Fibroblast of lung (primary cell): ENCODE measurements at regions not wholly inside any gene's neighbourhood (a gene's known extent, or its start where the extent isn't known, plus 50 kb on each side); places are given as distances from the start of the nearest gene placed in this dataset.
A peak's percentile ranks its signal among the peaks of the same experiment; 100 is the strongest.

Experiments used
- DNase-seq, 2 donors: peaks; one replicate each; pipeline versions ENCODE4 v3.0.0 to v3.0.0-alpha.2; 2010; ENCODE audit warnings: low read depth in 2 of 2
- H2AFZ ChIP-seq: 2 replicates; pipeline ENCODE4 v1.5.1; 2012; ENCODE audit warnings: low read length, control low read depth, inconsistent platforms
- H3K27ac ChIP-seq: 2 replicates; pipeline ENCODE4 v1.5.1; 2011; ENCODE audit warnings: low read length, control low read depth; ENCODE audit not compliant: insufficient read depth
- H3K27me3 ChIP-seq: 2 replicates; pipeline ENCODE4 v1.5.1; 2011; ENCODE audit warnings: mild to moderate bottlenecking, low read length; ENCODE audit not compliant: control insufficient read depth, insufficient read depth
- H3K36me3 ChIP-seq: 2 replicates; pipeline ENCODE4 v1.5.1; 2011; ENCODE audit warnings: low read length; ENCODE audit not compliant: control insufficient read depth, insufficient read depth
- H3K4me1 ChIP-seq: 2 replicates; pipeline ENCODE4 v1.5.1; 2011; ENCODE audit warnings: low read length; ENCODE audit not compliant: control insufficient read depth, insufficient read depth; ENCODE audit errors: extremely low read depth
- H3K4me2 ChIP-seq: 2 replicates; pipeline ENCODE4 v1.5.1; 2011; ENCODE audit warnings: low read length, control low read depth; ENCODE audit not compliant: insufficient read depth; ENCODE audit errors: extremely low read depth
- H3K4me3 ChIP-seq, 4 experiments: fragments of 200-600 bp in 1 of 4; sonication (generic) in 1 of 4; replicated peaks in 1 of 4; 2 replicates each; pipeline ENCODE4 v1.5.1; 2011 to 2016; ENCODE audit warnings: low read length in 4 of 4, low read depth in 3 of 4, mild to moderate bottlenecking in 3 of 4, control low read depth in 2 of 4, inconsistent platforms in 1 of 4, mixed read lengths in 1 of 4; ENCODE audit not compliant: insufficient read depth in 1 of 4; ENCODE audit errors: control extremely low read depth in 1 of 4
- H3K79me2 ChIP-seq: 2 replicates; pipeline ENCODE4 v1.5.1; 2012; ENCODE audit warnings: mild to moderate bottlenecking, low read length, inconsistent platforms; ENCODE audit not compliant: control insufficient read depth, insufficient read depth
- H3K9ac ChIP-seq: 2 replicates; pipeline ENCODE4 v1.5.1; 2011; ENCODE audit warnings: mild to moderate bottlenecking, low read length, control low read depth; ENCODE audit not compliant: insufficient read depth
- H3K9me3 ChIP-seq: 2 replicates; pipeline ENCODE4 v1.5.1; 2012; ENCODE audit warnings: low read depth, low read length; ENCODE audit not compliant: control insufficient read depth, insufficient read depth
- H4K20me1 ChIP-seq: 2 replicates; pipeline ENCODE4 v1.5.1; 2011; ENCODE audit warnings: low read length; ENCODE audit not compliant: control insufficient read depth, insufficient read depth; ENCODE audit errors: extremely low read depth
- CTCF ChIP-seq, 2 donors: IDR thresholded peaks in 1 of 2; conservative IDR thresholded peaks in 1 of 2; 1 replicate in 1 of 2; 2 replicates in 1 of 2; pipeline ENCODE4 v1.5.1; 2011 to 2012; ENCODE audit warnings: low read length in 2 of 2, control low read depth in 1 of 2, inconsistent platforms in 1 of 2, low read depth in 1 of 2, mild to moderate bottlenecking in 1 of 2
- EZH2 ChIP-seq: IDR thresholded peaks from 2 replicates; pipeline ENCODE4 v1.5.1; 2012; ENCODE audit warnings: low read length, control low read depth, mild to moderate bottlenecking; ENCODE audit errors: missing control alignments

- Histone ChIP-seq H3K9ac (no peak overlapping the region), H3K36me3 (no peaks in the 10 kb centered on the region), H3K27ac (no peak overlapping the region), H3K4me1 (no peaks in the 10 kb centered on the region), H3K4me2 (no peak overlapping the region), H2AFZ (no peak overlapping the region), H3K27me3 (no peaks in the 10 kb centered on the region), H3K4me3 (no peak overlapping the region), H4K20me1 (no peaks in the 10 kb centered on the region), H3K9me3 (no peaks in the 10 kb centered on the region), H3K79me2 (no peaks in the 10 kb centered on the region)
- no peak for DNase-seq
- TF ChIP-seq EZH2 (no peak), CTCF (conservative IDR thresholded peaks at IDR 0.05 in 1 of 2, IDR thresholded peaks at IDR 0.05 in 1 of 2; ENCODE audit: low read depth in 1 of 2, low read length in 2 of 2) (no peak)
Measured at GRCh38 chr10:4385231-4385870, 440.7 kb upstream of the AKR1E2 start.

- Histone ChIP-seq H3K79me2 (no peaks in the 10 kb centered on the region), H3K9ac (no peak overlapping the region), H3K4me2 (peak overlapping the region; percentile 66), H3K27me3 (no peaks in the 10 kb centered on the region), H3K27ac (no peak overlapping the region), H4K20me1 (no peaks in the 10 kb centered on the region), H3K36me3 (no peaks in the 10 kb centered on the region), H3K4me3 (peak overlapping the region in 1 of 4 experiments; percentile 34), H3K4me1 (no peaks in the 10 kb centered on the region), H3K9me3 (no peaks in the 10 kb centered on the region), H2AFZ (peak overlapping the region; percentile 73)
- TF ChIP-seq CTCF (conservative IDR thresholded peaks at IDR 0.05 in 1 of 2, IDR thresholded peaks at IDR 0.05 in 1 of 2; ENCODE audit: low read depth in 1 of 2, low read length in 2 of 2) (no peak), EZH2 (no peak)
- DNase-seq = peak; percentile 72 to 84
Measured at GRCh38 chr10:4384245-4384644, 441.8 kb upstream of the AKR1E2 start.

GRCh38 chr10:4383651-4384098 lies 442.3 kb upstream of the AKR1E2 start:
- H3K27me3 ChIP-seq = no peaks in the 10 kb centered on the region
- no peak overlapping the region for H3K27ac ChIP-seq
- no peaks in the 10 kb centered on the region for H3K79me2 ChIP-seq
- H3K36me3 ChIP-seq = no peaks in the 10 kb centered on the region
- peak overlapping the region in 1 of 4 experiments; percentile 34 for H3K4me3 ChIP-seq
- DNase-seq = peak; percentile 21 to 38
- H3K9me3 ChIP-seq = no peaks in the 10 kb centered on the region
- H2AFZ ChIP-seq = no peak overlapping the region
- peak overlapping the region; percentile 66 for H3K4me2 ChIP-seq
- no peaks in the 10 kb centered on the region for H4K20me1 ChIP-seq
- no peak overlapping the region for H3K9ac ChIP-seq
- H3K4me1 ChIP-seq = no peaks in the 10 kb centered on the region
- TF ChIP-seq CTCF (conservative IDR thresholded peaks at IDR 0.05 in 1 of 2, IDR thresholded peaks at IDR 0.05 in 1 of 2; ENCODE audit: low read depth in 1 of 2, low read length in 2 of 2) (no peak), EZH2 (no peak)
